ENCODE measurements at regions not wholly inside any gene's neighbourhood (a gene's known extent, or its start where the extent isn't known, plus 50 kb on each side); places are given as distances from the start of the nearest gene placed in this dataset.

DNA sequence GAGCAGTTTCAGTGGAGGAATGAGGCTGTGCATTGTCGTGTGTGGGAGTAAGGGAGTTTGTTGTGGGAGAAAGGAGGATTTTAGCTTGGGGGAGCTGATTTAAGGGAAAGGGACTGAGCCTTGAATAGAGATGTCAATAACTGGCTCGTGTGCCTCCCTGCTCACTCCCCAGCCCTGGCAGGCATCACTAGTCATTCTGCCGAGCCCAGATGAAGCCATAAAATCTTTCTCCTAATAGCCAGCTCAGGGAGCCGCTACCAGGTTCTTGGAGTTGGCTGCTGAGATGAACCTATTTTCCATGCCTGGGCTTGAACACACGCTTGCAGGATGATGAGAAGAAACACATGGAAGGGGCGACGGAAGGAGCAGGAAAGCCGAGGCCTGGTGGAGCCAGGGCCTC lies 65.0 kb upstream of the POU3F1 start:
- DNase-seq (ENCODE audit: extremely low read depth, low read depth), result no peak
- TF ChIP-seq, protein P1, sequence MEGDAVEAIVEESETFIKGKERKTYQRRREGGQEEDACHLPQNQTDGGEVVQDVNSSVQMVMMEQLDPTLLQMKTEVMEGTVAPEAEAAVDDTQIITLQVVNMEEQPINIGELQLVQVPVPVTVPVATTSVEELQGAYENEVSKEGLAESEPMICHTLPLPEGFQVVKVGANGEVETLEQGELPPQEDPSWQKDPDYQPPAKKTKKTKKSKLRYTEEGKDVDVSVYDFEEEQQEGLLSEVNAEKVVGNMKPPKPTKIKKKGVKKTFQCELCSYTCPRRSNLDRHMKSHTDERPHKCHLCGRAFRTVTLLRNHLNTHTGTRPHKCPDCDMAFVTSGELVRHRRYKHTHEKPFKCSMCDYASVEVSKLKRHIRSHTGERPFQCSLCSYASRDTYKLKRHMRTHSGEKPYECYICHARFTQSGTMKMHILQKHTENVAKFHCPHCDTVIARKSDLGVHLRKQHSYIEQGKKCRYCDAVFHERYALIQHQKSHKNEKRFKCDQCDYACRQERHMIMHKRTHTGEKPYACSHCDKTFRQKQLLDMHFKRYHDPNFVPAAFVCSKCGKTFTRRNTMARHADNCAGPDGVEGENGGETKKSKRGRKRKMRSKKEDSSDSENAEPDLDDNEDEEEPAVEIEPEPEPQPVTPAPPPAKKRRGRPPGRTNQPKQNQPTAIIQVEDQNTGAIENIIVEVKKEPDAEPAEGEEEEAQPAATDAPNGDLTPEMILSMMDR (IDR thresholded peaks at IDR 0.05; ENCODE audit: low read depth, low read length, missing control alignments), result no peak
- H3K4me3 ChIP-seq (replicated peaks; ENCODE audit: low read depth, low read length), result no peak overlapping the region

GRCh38 chr1:38105267-38105666 lies 58.7 kb upstream of the POU3F1 start:
- H3K4me3 ChIP-seq (replicated peaks; ENCODE audit: low read depth, low read length), result no peak overlapping the region
- DNase-seq (ENCODE audit: extremely low read depth, low read depth), result no peak
- TF ChIP-seq, protein P1 (IDR thresholded peaks at IDR 0.05; ENCODE audit: low read depth, low read length, missing control alignments), result no peak

DNA sequence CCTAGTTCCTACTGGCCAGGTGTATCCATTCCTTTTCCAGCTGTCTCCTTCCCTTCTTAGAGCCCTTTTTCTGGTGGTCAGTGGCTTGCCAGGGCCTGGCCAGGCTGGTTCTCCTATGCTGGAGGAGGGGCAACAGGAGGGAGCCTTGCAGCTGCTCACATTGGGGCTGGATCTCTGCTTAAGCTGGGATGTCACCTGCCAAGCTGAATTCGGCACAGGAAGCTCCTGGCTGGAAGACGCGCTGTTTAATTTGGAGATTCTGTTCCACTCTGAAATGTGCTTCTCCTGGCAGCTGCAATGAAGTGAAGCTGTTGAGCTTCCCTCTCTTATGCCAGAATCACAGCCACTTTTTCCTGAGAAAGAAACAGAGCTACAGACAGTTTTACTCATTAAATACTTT lies 56.0 kb upstream of the POU3F1 start:
- no peak for DNase-seq (ENCODE audit: extremely low read depth, low read depth)
- no peak overlapping the region for H3K4me3 ChIP-seq (replicated peaks; ENCODE audit: low read depth, low read length)
- TF ChIP-seq, protein P1 (IDR thresholded peaks at IDR 0.05; ENCODE audit: low read depth, low read length, missing control alignments), result no peak

- no peak for DNase-seq (ENCODE audit: extremely low read depth, low read depth)
- H3K4me3 ChIP-seq (replicated peaks; ENCODE audit: low read depth, low read length), result no peak overlapping the region
- TF ChIP-seq, protein P1 (IDR thresholded peaks at IDR 0.05; ENCODE audit: low read depth, low read length, missing control alignments), result no peak
Observed at GRCh38 chr1:38101037-38101785, 54.6 kb upstream of the POU3F1 start.

GRCh38 chr1:38098101-38098847 lies 51.7 kb upstream of the POU3F1 start:
- no peak overlapping the region for H3K4me3 ChIP-seq (replicated peaks; ENCODE audit: low read depth, low read length)
- DNase-seq (ENCODE audit: extremely low read depth, low read depth), result no peak
- TF ChIP-seq, protein P1 (IDR thresholded peaks at IDR 0.05; ENCODE audit: low read depth, low read length, missing control alignments), result no peak

DNA sequence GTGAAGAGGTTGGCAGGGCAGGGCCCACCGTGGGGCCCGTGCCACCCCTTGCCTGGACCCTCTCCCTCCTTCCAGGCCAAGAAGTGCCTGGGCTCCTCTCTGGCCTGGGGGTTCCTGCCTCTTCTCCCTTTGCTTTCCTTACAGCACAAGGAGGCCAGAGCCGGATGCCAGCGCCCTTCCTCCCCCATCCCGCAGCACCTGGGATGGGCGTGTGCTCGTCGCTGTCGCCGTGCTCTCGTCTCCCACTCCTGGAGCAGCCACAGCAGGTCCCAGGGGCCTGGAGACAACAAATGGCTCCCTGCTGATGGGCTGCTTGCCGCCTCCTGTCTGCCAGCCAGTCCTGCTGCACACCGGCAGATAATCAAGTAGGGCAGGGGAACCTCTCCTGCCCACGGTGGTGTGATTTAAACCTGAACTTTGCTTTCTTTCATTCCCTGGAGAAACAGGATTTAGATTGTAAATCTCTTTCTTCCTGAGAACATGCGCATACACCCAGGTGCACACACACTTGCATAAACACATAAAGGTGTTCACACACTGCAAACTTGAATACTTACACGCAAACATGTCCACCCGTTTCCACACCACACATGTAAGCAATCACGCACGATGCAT lies 50.8 kb upstream of the POU3F1 start:
- TF ChIP-seq, protein P1 (IDR thresholded peaks at IDR 0.05; ENCODE audit: low read depth, low read length, missing control alignments), result no peak
- DNase-seq (ENCODE audit: extremely low read depth, low read depth), result no peak
- H3K4me3 ChIP-seq (replicated peaks; ENCODE audit: low read depth, low read length), result no peak overlapping the region
